SH-SY5Y (cell line): ENCODE measurements at regions not wholly inside any gene's neighbourhood (a gene's known extent, or its start where the extent isn't known, plus 50 kb on each side); places are given as distances from the start of the nearest gene placed in this dataset.

Experiments used
- GATA2 ChIP-seq: IDR thresholded peaks from 2 replicates; pipeline ENCODE4 v1.6.1; 2011; ENCODE audit warnings: mild to moderate bottlenecking, low read depth, low read length
- GATA3 ChIP-seq: IDR thresholded peaks from 2 replicates; pipeline ENCODE4 v1.6.1; 2011; ENCODE audit warnings: low read depth, mild to moderate bottlenecking, low read length, moderate library complexity

DNA sequence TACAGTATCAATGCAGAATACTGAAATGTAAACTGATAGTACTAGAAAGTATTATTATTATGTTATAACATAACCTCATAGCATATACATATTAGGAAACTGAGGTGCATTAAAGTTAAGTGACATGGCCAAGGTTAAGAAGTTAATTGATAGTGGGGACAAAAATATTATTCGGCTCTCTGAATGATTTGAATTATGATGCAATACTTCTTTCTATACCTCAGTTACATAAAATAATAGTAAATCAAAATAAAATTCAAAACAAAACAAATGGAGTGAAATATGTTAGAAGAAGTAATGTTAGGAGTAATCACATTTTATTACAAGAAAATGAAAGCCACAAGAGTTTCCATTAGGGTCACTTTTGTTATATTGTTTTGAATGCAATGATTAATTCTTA, 455.2 kb downstream of the PLA2G4A start:
- TF ChIP-seq GATA3 (no peak), GATA2 (no peak)
